ENCODE measurements at regions not wholly inside any gene's neighbourhood (a gene's known extent, or its start where the extent isn't known, plus 50 kb on each side); places are given as distances from the start of the nearest gene placed in this dataset.

DNA sequence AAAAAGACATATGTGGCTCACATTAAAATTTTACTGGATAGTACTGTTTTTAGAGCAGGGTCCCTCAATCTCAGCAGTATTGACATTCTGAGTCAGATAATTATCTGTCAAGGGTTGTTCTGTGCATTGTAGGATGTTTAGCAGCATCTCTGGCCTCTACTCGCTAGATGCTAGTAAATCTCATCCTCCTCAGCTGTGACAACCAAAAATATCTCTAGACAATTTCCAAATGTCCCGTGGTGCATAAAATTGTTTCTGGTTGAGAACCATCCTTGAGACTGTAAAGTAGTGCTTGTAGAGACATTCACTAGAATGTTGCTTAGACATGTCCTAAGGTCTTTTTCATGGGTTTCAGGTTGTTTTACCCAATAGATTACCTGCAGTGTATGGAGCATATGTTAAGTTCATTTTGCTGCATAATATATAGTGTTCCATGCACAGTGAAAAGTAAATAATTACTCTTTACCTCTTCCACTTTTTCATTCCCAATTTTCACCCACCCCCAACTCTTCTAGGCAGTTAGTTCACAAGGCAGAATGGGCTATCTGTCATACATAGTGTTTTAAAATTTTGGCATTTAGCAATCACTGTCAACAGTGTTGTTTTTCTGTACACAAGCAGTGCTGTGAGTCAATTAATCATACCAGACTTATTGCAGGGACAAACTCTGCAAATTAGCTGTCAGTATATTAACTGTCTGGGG is 200.2 kb upstream of the SLC38A2 start:
- DNase-seq (ENCODE audit: low read depth), result no peak

DNA sequence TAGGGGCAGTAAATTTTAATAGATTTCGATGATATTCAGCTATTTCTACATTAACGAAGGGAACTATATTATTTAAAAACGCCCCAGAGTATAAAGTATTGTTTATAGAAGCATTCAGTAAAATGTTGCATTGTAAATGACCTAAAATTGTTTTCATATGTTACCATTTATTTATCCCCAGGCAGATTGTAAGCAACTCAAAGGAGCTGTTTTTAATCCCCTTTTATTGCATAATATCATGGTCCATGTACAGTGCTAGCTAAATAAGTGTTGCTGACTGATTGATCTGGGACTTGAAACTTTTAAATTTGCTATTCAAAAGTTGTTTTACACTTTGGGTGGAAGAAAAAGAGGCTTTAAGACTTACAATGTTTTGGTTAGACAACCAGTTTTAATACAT is 199.0 kb upstream of the SLC38A2 start:
- DNase-seq (ENCODE audit: low read depth), result no peak

- no peak for DNase-seq (ENCODE audit: low read depth)
Observed at GRCh38 chr12:46569826-46570439, 197.4 kb upstream of the SLC38A2 start.

DNA sequence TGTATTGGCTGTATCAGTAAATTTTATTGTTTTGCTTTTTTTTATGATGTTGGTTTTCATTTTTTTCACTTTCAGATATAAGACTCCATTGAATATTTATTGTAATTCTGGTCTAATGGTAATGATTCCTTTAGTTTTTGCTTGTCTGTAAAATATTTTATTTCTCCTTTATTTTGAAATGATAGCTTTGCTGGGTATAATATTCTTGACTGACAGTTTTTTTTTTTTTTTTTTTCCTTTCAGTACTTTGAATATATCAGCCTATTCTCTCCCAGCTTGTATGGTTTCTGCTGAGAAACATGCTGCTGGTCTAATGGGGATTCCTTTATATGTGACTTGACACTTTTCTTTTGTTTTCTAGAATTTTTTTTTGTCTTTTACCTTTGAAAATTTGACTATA is 195.1 kb upstream of the SLC38A2 start:
- DNase-seq (ENCODE audit: low read depth), result no peak

DNA sequence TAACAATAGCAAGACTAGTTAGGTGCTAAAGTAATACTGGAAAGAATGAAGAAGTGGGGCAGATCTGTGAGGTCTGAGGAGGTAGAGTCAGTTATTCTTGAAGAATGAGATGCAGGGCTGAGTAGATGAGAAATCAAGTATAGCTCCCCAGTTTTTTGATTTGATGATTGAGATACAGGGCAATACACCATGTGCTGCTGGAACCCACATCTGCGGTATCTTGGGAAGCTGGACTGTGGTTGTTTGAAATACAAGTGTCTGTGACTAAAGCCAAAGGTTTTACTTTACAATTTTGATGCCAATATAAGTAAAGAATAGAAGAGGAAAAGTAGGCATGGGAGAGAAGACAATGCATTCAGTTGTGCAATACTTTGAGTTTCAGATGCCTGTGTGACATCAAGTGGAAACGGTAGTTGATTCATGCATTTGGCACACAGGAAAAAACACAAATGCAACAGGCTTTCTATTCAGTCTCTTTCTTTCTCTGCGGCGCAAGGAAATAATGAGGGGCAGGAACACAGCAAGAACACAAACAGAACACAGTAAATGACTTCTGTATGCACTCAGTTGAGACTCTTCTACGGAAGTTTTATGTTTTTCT is 190.2 kb upstream of the SLC38A2 start:
- peak; percentile 90 for DNase-seq (ENCODE audit: low read depth)

DNA sequence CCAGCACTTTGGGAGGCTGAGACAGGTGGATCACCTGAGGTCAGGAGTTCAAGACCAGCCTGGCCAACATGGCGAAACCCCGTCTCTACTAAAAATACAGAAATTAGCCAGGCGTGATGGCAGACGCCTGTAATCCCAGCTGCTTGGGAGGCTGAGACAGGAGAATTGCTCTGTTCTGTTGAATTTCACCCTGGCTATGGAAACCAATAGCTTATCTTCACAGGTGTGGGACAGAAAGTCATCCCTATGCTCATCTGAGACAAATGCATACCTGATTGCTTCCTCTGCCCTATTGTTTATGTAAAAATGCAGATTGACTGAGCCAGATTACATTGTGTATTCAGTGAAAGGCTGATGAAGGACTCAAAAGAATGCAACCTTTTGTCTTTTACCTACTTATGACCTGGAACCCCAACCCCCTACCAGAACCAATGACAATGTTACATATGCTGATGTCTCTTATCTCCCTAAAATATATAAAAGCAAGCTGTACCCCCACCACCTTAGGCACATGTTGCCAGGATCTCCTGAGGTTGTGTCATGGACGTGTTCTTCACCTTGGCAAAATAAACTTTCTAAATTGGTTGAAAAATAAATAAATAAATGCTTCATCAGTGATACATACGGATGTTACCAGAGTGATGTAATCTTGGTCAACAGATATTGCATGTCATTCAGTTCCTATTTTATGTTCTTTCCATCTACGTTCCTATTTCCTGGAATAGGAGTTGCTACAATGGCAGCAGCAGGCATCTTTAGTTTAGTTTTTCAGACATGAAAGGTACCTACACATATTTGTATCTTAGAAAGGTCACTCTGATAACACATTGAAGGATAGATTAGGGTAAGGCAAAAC is 189.4 kb upstream of the SLC38A2 start:
- peak; percentile 82 for DNase-seq (ENCODE audit: low read depth)

- DNase-seq (ENCODE audit: low read depth), result no peak
Observed at GRCh38 chr12:46560874-46561273, 188.3 kb upstream of the SLC38A2 start.

DNA sequence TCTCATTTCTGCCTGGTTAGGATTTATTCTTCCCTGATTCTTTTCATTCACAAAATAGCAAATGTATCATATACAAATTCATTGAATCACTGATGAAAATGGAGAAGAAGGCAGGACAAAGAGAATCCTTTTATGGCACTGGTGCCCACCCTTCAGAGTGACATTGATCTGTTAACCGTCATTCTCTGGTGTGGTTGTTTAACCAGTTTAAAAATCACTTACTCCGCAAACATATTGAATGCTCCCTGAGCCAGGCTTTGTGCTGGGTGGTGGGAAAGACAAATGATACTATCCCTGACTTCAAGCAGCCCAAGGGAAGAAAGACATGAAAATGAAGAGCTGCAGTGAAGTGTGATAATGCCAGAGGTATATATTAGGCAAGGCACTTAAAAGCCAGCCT is 187.5 kb upstream of the SLC38A2 start:
- no peak for DNase-seq (ENCODE audit: low read depth)

- no peak for DNase-seq (ENCODE audit: low read depth)
Observed at GRCh38 chr12:46559311-46559710, 186.7 kb upstream of the SLC38A2 start.

DNA sequence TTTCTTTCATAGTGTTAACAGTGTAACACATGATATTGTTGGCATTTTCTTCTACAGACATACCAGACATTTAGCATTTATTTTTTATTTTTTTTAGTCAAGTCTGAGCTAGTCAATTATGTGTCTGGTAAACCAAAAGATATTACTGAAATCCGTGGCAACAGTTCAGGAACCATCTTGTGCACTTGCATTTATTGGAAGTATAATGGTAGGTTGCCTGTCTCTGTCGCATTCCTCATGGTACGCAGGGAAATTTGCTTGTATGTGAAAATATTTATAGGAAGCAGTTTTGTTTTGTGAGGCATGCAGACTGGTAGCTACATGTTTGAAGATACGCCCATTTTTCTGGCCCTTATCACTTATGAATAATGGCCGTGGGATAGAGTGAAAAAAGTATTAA is 186.1 kb upstream of the SLC38A2 start:
- DNase-seq (ENCODE audit: low read depth), result no peak

DNA sequence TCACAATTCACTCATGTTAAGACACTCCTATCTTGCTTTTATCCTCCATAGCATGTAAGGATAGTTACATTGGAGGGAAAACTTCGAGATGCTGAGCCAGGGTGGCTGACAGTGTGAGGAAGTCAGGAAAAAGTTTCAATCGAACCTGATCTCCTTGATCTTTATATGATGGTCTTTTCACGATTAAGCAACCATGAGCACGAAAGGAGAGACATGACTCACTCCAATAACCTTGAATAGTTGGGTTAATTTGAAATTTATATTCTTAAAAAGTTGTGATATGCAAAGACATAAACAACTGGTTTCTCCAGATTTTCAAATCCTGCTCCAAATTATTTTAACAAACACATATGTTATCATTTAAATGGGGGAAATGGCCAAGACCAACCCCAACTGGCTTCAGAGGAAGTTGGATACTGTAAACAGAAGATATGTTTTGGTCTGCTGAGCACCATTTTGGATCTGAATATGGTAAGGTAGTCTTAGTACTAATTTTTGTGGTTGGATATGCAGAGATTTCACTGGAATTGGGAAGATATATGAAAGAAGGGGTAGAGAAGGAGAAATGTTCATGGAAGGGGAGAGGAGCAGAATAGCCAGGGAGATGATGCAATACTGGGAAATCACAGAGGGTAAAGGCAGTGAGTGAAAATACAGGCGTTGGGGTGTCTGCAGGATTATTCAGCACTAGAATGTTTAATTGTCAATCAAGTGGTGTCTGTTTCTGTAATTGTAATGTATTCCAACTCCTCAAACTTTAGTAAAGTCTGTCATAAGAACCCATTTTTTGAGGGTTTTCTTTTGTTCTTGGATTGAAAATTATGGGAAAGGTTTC is 185.2 kb upstream of the SLC38A2 start:
- DNase-seq (ENCODE audit: low read depth), result peak; percentile 78

GRCh38 chr12:46556819-46557524 is 184.4 kb upstream of the SLC38A2 start:
- DNase-seq (ENCODE audit: low read depth), result peak; percentile 99

DNA sequence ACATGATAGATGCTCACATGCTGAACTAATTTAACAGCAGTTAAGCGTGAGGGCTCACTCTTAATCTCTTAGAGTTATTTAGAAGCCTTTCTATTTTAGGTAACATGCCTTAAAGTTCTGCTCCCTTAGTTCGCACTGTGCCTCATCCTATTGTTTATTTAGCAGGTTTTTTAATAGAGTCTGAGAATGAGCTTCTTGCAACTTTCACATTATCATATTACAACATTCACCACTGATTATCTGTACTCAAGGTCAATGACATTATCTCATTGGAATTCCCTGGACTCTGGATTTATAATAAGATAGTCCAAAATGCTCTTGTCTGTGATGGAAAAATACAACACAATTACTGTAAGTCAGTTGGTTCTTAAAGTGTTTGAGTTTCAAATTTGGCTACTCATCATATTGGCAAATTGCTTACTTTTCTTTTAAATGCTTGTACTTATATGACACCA is 183.6 kb upstream of the SLC38A2 start:
- DNase-seq (ENCODE audit: low read depth), result peak; percentile 98

GRCh38 chr12:46555406-46555852 is 182.9 kb upstream of the SLC38A2 start:
- peak; percentile 95 for DNase-seq (ENCODE audit: low read depth)

GRCh38 chr12:46554460-46554859 is 181.9 kb upstream of the SLC38A2 start:
- no peak for DNase-seq (ENCODE audit: low read depth)

- peak; percentile 69 for DNase-seq (ENCODE audit: low read depth)
Observed at GRCh38 chr12:46553911-46554310, 181.3 kb upstream of the SLC38A2 start.

GRCh38 chr12:46553266-46553665 is 180.7 kb upstream of the SLC38A2 start:
- DNase-seq (ENCODE audit: low read depth), result peak; percentile 93

GRCh38 chr12:46550266-46550879 is 177.8 kb upstream of the SLC38A2 start:
- no peak for DNase-seq (ENCODE audit: low read depth)

DNA sequence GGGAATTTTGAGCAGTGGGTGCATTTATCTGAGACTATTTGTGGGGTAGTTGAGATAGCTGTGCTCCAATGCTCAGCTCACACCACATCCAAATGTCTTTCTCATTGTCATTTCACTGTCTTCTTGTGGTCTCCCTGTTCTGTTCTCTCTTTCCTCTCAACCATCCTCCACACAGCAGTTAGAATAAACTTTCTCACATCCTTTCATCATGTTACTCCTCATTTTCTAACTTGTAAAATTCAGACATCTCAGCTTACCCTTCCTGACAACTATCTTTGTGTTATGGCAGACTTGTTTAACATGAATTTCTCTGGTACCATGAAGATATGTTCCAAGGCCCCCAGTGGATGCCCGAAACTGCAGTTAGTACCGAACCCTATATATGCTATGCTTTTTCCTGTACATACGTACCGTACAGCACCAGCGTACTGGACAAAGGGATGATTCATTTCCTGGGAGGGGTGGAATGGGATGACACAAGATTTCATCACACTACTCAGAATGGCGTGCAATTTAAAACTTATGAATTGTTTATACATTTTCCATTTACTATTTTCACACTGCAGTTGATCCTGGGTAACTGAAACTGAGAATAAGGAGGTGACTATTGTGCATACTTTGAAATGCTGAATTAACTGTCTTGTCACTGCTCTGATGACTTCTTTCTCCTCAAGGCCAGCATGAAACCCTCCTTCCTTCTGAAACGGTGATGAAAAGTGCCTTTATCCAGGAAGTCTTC is 177.1 kb upstream of the SLC38A2 start:
- DNase-seq (ENCODE audit: low read depth), result peak; percentile 97

DNA sequence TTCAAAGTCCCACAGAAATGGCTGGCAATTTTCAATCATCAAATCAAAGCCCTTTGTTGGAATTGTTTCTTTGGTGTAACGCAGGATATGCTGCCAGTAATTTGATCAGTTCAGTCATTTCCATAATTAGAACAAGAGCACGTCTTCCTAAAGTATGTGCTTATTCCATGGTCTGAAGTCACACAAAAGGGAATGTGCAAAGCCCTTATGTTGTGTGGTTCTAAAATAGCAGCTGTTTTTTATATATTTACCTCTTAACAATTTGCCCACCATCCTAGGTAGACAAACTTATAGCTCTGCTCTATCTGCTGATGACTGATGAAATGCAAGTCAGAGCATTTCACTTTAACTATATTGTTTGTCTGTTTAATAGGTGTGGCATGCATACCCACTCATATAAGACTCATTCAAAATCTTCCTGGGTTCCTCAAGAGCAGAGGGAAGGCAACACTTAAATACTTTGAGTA is 176.1 kb upstream of the SLC38A2 start:
- DNase-seq (ENCODE audit: low read depth), result peak; percentile 69
